H1 (cell line): ENCODE measurements at regions not wholly inside any gene's neighbourhood (a gene's known extent, or its start where the extent isn't known, plus 50 kb on each side); places are given as distances from the start of the nearest gene placed in this dataset.

Experiments used
- CTCF ChIA-PET: fragments of 300-600 bp; sonication (Branson Sonifier 250); formaldehyde crosslinking; loops from one replicate; lab custom pipeline; 2021; ENCODE audit not compliant: partially characterized antibody; lab: Charles Lee
- POLR2A ChIA-PET: fragments of 300-600 bp; sonication (Branson Sonifier 250); formaldehyde crosslinking; loops from one replicate; lab custom pipeline; 2021; ENCODE audit warnings: inconsistent platforms; ENCODE audit not compliant: partially characterized antibody; lab: Charles Lee
- DNase-seq, 2 experiments: peaks; one replicate each; pipeline versions ENCODE4 v3.0.0 to v3.0.0-alpha.2; 2010 to 2022; ENCODE audit warnings: low spot score in 2 of 2, low read depth in 1 of 2, mixed read lengths in 1 of 2
- FAIRE-seq: peaks from 2 replicates; lab custom pipeline; 2011; peaks lifted over from hg19 to GRCh38; lab: Jason Lieb, UNC
- H2AFZ ChIP-seq: 2 replicates; pipeline ENCODE4 v1.8.1; 2012; ENCODE audit warnings: low read length, inconsistent platforms
- H2AK5ac ChIP-seq: 2 replicates; pipeline ENCODE4 v1.6.1; 2013; ENCODE audit warnings: low read depth, low read length
- H2BK120ac ChIP-seq: replicated peaks from 2 replicates; pipeline ENCODE3; 2013; ENCODE audit warnings: low read depth, low read length, inconsistent platforms
- H2BK12ac ChIP-seq: 2 replicates; pipeline ENCODE4 v1.6.1; 2013; ENCODE audit warnings: low read depth, low read length
- H2BK15ac ChIP-seq: 2 replicates; pipeline ENCODE4 v1.6.1; 2013; ENCODE audit warnings: low read length
- H2BK20ac ChIP-seq: 2 replicates; pipeline ENCODE4 v1.6.1; 2013; ENCODE audit warnings: low read length
- H2BK5ac ChIP-seq: 2 replicates; pipeline ENCODE4 v1.6.1; 2013; ENCODE audit warnings: low read depth, low read length
- H3K14ac ChIP-seq: 2 replicates; pipeline ENCODE4 v1.6.1; 2013; ENCODE audit warnings: inconsistent platforms; ENCODE audit not compliant: insufficient read length
- H3K18ac ChIP-seq: 2 replicates; pipeline ENCODE4 v1.6.1; 2013; ENCODE audit warnings: low read length; ENCODE audit errors: extremely low read depth
- H3K23ac ChIP-seq: 2 replicates; pipeline ENCODE4 v1.6.1; 2013; ENCODE audit warnings: inconsistent platforms; ENCODE audit not compliant: insufficient read length
- H3K23me2 ChIP-seq: 2 replicates; pipeline ENCODE4 v1.6.1; 2013; ENCODE audit warnings: low read depth, low read length
- H3K27ac ChIP-seq: 2 replicates; pipeline ENCODE4 v1.6.1; 2011; ENCODE audit warnings: low read depth, low read length, inconsistent platforms
- H3K27me3 ChIP-seq, 4 experiments: replicated peaks in 1 of 4; 1 replicate in 1 of 4; 2 replicates in 3 of 4; pipeline versions ENCODE4 v1.6.1 to v1.8.1; 2011 to 2013; ENCODE audit warnings: low read length in 3 of 4, mild to moderate bottlenecking in 3 of 4, inconsistent platforms in 2 of 4, mixed read lengths in 2 of 4, moderate library complexity in 1 of 4; ENCODE audit not compliant: control insufficient read depth in 3 of 4, insufficient read depth in 3 of 4; ENCODE audit errors: extremely low read depth in 1 of 4
- H3K36me3 ChIP-seq, 4 experiments: 2 replicates each; pipeline versions ENCODE4 v1.6.1 to v1.8.1; 2011 to 2013; ENCODE audit warnings: mild to moderate bottlenecking in 4 of 4, low read length in 3 of 4, moderate library complexity in 2 of 4, control low read depth in 1 of 4, inconsistent platforms in 1 of 4; ENCODE audit not compliant: insufficient read depth in 4 of 4, control insufficient read depth in 2 of 4
- H3K4ac ChIP-seq: replicated peaks from 2 replicates; pipeline ENCODE3; 2013; ENCODE audit warnings: low read length, low read depth, mixed read lengths, inconsistent platforms; ENCODE audit not compliant: insufficient read length
- H3K4me1 ChIP-seq, 4 experiments: replicated peaks in 1 of 4; 1 replicate in 1 of 4; 2 replicates in 3 of 4; pipeline versions ENCODE4 v1.6.1 to v1.8.1; 2011 to 2013; ENCODE audit warnings: low read length in 3 of 4, inconsistent platforms in 2 of 4, mixed read lengths in 1 of 4; ENCODE audit not compliant: insufficient read depth in 4 of 4, control insufficient read depth in 3 of 4
- H3K4me2 ChIP-seq, 2 experiments: 2 replicates each; pipeline versions ENCODE4 v1.6.1 to v1.8.1; 2011 to 2013; ENCODE audit warnings: low read depth in 2 of 2, low read length in 2 of 2, control low read depth in 1 of 2, inconsistent platforms in 1 of 2, mild to moderate bottlenecking in 1 of 2; ENCODE audit not compliant: insufficient read depth in 1 of 2
- H3K4me3 ChIP-seq, 4 experiments: fragments of 200-600, 300-600 bp in 1 of 4; sonication (generic), shearing (Covaris generic), sonication (Bioruptor Twin) in 1 of 4; 2 replicates each; pipeline versions ENCODE4 v1.5.1 to v1.8.1; 2011 to 2016; ENCODE audit warnings: low read length in 4 of 4, low read depth in 3 of 4, control low read depth in 2 of 4, inconsistent platforms in 2 of 4, mild to moderate bottlenecking in 2 of 4, mixed read lengths in 1 of 4, moderate library complexity in 1 of 4; ENCODE audit not compliant: insufficient read depth in 2 of 4; ENCODE audit errors: extremely low read depth in 1 of 4
- H3K56ac ChIP-seq: replicated peaks from 2 replicates; pipeline ENCODE3; 2013; ENCODE audit warnings: low read depth, mild to moderate bottlenecking, mixed read lengths, low read length, inconsistent platforms; ENCODE audit not compliant: insufficient read length
- H3K79me1 ChIP-seq: 2 replicates; pipeline ENCODE4 v1.6.1; 2013; ENCODE audit warnings: low read depth, low read length, control low read depth
- H3K79me2 ChIP-seq, 2 experiments: 2 replicates each; pipeline versions ENCODE4 v1.6.1 to v1.8.1; 2012 to 2013; ENCODE audit warnings: low read length in 2 of 2, mild to moderate bottlenecking in 2 of 2, inconsistent platforms in 1 of 2; ENCODE audit not compliant: insufficient read depth in 2 of 2, control insufficient read depth in 1 of 2
- H3K9ac ChIP-seq, 4 experiments: replicated peaks in 1 of 4; 1 replicate in 1 of 4; 2 replicates in 3 of 4; pipeline versions ENCODE4 v1.6.1 to v1.8.1; 2011 to 2013; ENCODE audit warnings: low read depth in 3 of 4, low read length in 3 of 4, control low read depth in 2 of 4, mild to moderate bottlenecking in 2 of 4, moderate library complexity in 2 of 4, inconsistent platforms in 1 of 4; ENCODE audit errors: extremely low read depth in 1 of 4
- H3K9me3 ChIP-seq, 2 experiments: 2 replicates each; pipeline versions ENCODE4 v1.6.1 to v1.8.1; 2012 to 2013; ENCODE audit warnings: mild to moderate bottlenecking in 2 of 2, moderate library complexity in 2 of 2, control low read depth in 1 of 2, inconsistent platforms in 1 of 2, low read depth in 1 of 2, low read length in 1 of 2, mixed read lengths in 1 of 2; ENCODE audit not compliant: insufficient read depth in 2 of 2
- H4K20me1 ChIP-seq, 2 experiments: replicated peaks in 1 of 2; 2 replicates each; pipeline versions ENCODE3 to v1.8.1; 2011 to 2013; ENCODE audit warnings: inconsistent platforms in 2 of 2, low read length in 2 of 2, mild to moderate bottlenecking in 1 of 2; ENCODE audit not compliant: insufficient read depth in 2 of 2, control insufficient read depth in 1 of 2
- H4K5ac ChIP-seq: 2 replicates; pipeline ENCODE4 v1.6.1; 2013; ENCODE audit warnings: low read length, low read depth, mixed read lengths, inconsistent platforms; ENCODE audit not compliant: insufficient read length
- H4K8ac ChIP-seq: 2 replicates; pipeline ENCODE4 v1.8.0; 2013; ENCODE audit warnings: mild to moderate bottlenecking, moderate library complexity, low read length, inconsistent platforms; ENCODE audit not compliant: insufficient read depth; ENCODE audit errors: extremely low read depth
- H4K91ac ChIP-seq: replicated peaks from 2 replicates; pipeline ENCODE3; 2013; ENCODE audit warnings: low read length, mixed read lengths, inconsistent platforms; ENCODE audit not compliant: insufficient read length
- FOSL1 ChIP-seq: IDR thresholded peaks from 2 replicates; pipeline ENCODE4 v1.6.1; 2011; ENCODE audit warnings: mild to moderate bottlenecking, low read depth, low read length, moderate library complexity; ENCODE audit not compliant: insufficient read depth
- GABPA ChIP-seq: IDR thresholded peaks from 2 replicates; pipeline ENCODE4 v1.6.1; 2011; ENCODE audit warnings: mild to moderate bottlenecking, low read length, moderate library complexity, borderline replicate concordance; ENCODE audit not compliant: insufficient read depth
- POLR2A ChIP-seq, 2 experiments: IDR thresholded peaks; 1 replicate in 1 of 2; 2 replicates in 1 of 2; pipeline ENCODE4 v1.6.1; 2011; ENCODE audit warnings: low read depth in 2 of 2, low read length in 2 of 2, mild to moderate bottlenecking in 2 of 2; ENCODE audit errors: control extremely low read depth in 1 of 2
- SIRT6 ChIP-seq: IDR thresholded peaks from one replicate; pipeline ENCODE4 v1.7.1; 2012; ENCODE audit warnings: low read length, inconsistent platforms
- SIX5 ChIP-seq: IDR thresholded peaks from 2 replicates; pipeline ENCODE4 v1.6.1; 2011; ENCODE audit warnings: mild to moderate bottlenecking, low read depth, low read length
- SP2 ChIP-seq: IDR thresholded peaks from 2 replicates; pipeline ENCODE4 v1.6.1; 2012; ENCODE audit warnings: mild to moderate bottlenecking, low read length, inconsistent platforms
- TAF1 ChIP-seq: IDR thresholded peaks from 2 replicates; pipeline ENCODE4 v1.6.1; 2011; ENCODE audit warnings: mild to moderate bottlenecking, low read depth, low read length
- TEAD4 ChIP-seq: IDR thresholded peaks from 2 replicates; pipeline ENCODE4 v1.6.1; 2012; ENCODE audit warnings: low read depth, low read length, inconsistent platforms, mixed read lengths
- WGBS, 2 experiments: shearing (Covaris generic) in 1 of 2; methylation state at CpG; one replicate each; pipeline versions ENCODE4 v1.1.6 to v1.1.7; 2013 to 2015; ENCODE audit warnings: low lambda C conversion rate in 2 of 2, mixed read lengths in 2 of 2, inconsistent platforms in 1 of 2, low coverage in 1 of 2, missing lambda C conversion rate in 1 of 2; ENCODE audit not compliant: insufficient replicate concordance in 2 of 2, insufficient coverage in 1 of 2, insufficient read length in 1 of 2; ENCODE audit errors: extremely low coverage in 1 of 2, missing lambda C conversion rate in 1 of 2; 5-methylcytosine and 5-hydroxymethylcytosine counted together
- TF ChIP-seq, protein P1 (sequence below): IDR thresholded peaks from 2 replicates; pipeline ENCODE4 v1.6.1; 2012; ENCODE audit warnings: low read length, inconsistent platforms

DNA sequence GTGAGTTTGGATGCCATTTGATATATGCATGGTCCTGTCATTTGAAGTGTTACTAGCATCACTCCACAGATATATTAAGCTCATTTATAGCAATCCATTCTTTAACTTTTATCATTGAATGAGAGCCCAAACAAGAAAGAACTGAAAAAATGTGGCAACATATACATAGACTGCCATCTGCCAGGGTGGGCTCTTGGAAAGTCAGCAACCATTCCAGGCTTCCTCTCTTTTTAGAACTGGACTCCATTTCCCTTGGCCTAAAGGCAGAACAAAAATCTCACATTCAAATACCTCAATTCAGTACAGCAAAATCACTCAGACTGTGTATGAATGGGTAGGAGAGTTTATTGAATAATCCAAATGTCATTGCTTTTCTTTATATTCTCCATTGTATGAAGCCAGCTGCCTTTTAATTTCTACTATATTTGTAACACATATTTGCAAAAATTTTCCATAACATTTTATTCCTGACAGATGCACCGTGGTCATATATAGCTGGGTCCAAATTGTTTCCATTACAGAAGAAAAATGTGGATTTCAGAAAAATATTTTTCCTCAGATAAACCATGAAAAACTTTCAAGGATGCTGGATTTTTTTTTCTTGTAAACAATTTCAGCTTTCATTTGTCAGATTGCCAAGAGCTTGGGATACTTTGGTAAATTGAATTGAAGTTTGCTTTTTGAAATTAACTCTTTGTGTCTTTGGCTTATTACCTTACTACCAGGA lies 1252.3 kb upstream of the SEL1L start:
- Histone ChIP-seq H4K20me1 (no peaks in the 10 kb centered on the region), H4K5ac (no peak overlapping the region), H2BK20ac (no peak overlapping the region), H3K79me2 (no peaks in the 10 kb centered on the region), H3K23me2 (no peaks in the 10 kb centered on the region), H4K91ac (no peak overlapping the region), H2AFZ (no peak overlapping the region), H3K18ac (no peak overlapping the region), H3K9me3 (no peaks in the 10 kb centered on the region), H3K9ac (no peak overlapping the region), H2BK120ac (no peak overlapping the region), H2BK15ac (no peak overlapping the region), H4K8ac (no peak overlapping the region), H3K4me2 (no peak overlapping the region), H3K4ac (no peak overlapping the region), H3K4me1 (no peaks in the 10 kb centered on the region), H3K36me3 (no peaks in the 10 kb centered on the region), H3K27ac (no peak overlapping the region), H2BK5ac (no peak overlapping the region), H3K4me3 (no peak overlapping the region), H3K14ac (no peak overlapping the region), H2BK12ac (no peak overlapping the region), H3K56ac (no peak overlapping the region), H3K23ac (no peak overlapping the region), H3K27me3 (no peaks in the 10 kb centered on the region; a peak in 1 of 7 replicates), H2AK5ac (no peak overlapping the region), H3K79me1 (no peaks in the 10 kb centered on the region)
- WGBS, 2 experiments, result 77% methylated on average over 1 of the region's 1 CpG; no CpG with 5 or more reads in 1 of the 2 experiments
- CTCF ChIA-PET, result interaction anchor here (1.0 to 1.1 kb wide), 2 partner anchors 8 to 68 kb away, joined by 3 read pairs; no protein-coding TSS in a partner anchor
- no peak for DNase-seq
- POLR2A ChIA-PET, result no interaction called here
- FAIRE-seq, result no peak
- TF ChIP-seq SIRT6 (no peak), TEAD4 (no peak), TAF1 (no peak), FOSL1 (no peak), GABPA (no peak), SP2 (no peak), POLR2A (IDR thresholded peaks at IDR 0.05; ENCODE audit: control extremely low read depth in 1 of 2, low read depth in 2 of 2, low read length in 2 of 2) (no peak), SIX5 (no peak)
- TF ChIP-seq, protein P1, sequence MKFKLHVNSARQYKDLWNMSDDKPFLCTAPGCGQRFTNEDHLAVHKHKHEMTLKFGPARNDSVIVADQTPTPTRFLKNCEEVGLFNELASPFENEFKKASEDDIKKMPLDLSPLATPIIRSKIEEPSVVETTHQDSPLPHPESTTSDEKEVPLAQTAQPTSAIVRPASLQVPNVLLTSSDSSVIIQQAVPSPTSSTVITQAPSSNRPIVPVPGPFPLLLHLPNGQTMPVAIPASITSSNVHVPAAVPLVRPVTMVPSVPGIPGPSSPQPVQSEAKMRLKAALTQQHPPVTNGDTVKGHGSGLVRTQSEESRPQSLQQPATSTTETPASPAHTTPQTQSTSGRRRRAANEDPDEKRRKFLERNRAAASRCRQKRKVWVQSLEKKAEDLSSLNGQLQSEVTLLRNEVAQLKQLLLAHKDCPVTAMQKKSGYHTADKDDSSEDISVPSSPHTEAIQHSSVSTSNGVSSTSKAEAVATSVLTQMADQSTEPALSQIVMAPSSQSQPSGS, result no peak
